ENCODE measurements at regions not wholly inside any gene's neighbourhood (a gene's known extent, or its start where the extent isn't known, plus 50 kb on each side); places are given as distances from the start of the nearest gene placed in this dataset.
"Not testable (repeated sequence)": the region's sequence is repeated elsewhere in the genome, so short reads cannot be mapped to it uniquely, and the experiment has no call there.

DNA sequence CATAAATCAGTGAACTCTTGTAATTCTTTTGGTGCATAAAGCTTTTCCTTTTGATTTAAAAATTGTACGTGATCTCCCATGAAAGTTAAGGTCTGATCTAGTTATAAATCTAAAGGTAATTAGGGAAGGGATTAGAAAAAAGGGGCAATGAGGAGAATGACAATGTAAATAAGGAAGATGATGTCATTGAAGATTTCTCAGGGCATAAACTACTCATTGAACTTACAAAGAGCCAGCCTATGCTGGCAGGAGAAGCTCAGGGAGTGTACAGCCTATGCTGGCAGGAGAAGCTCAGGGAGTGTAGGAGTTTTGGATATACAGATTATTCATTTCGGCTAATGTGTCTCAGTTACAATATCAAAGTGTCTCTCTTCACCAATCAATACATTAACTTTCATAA lies 1533.5 kb upstream of the ADGRL3 start:
- Histone ChIP-seq H3K27ac (ENCODE audit: low read depth, low read length) (no peak overlapping the region), H3K9ac (ENCODE audit: low read depth in 1 of 2, low read length in 2 of 2) (no peak overlapping the region), H3K4me3 (ENCODE audit: low read depth in 1 of 2, low read length in 2 of 2) (no peak overlapping the region), H3K9me3 (ENCODE audit: control insufficient read depth in 1 of 2, low read length in 2 of 2) (peaks cover 0 to 3% of the 10 kb centered on the region in 2 donors), H3K4me1 (ENCODE audit: control insufficient read depth in 1 of 2, insufficient read depth in 2 of 2, low read length in 2 of 2) (no peaks in the 10 kb centered on the region), H3K27me3 (ENCODE audit: control insufficient read depth in 1 of 2, insufficient read depth in 2 of 2, low read length in 2 of 2) (no peaks in the 10 kb centered on the region), H3K36me3 (ENCODE audit: control insufficient read depth in 1 of 2, insufficient read depth in 2 of 2, low read length in 2 of 2) (no peaks in the 10 kb centered on the region)

DNA sequence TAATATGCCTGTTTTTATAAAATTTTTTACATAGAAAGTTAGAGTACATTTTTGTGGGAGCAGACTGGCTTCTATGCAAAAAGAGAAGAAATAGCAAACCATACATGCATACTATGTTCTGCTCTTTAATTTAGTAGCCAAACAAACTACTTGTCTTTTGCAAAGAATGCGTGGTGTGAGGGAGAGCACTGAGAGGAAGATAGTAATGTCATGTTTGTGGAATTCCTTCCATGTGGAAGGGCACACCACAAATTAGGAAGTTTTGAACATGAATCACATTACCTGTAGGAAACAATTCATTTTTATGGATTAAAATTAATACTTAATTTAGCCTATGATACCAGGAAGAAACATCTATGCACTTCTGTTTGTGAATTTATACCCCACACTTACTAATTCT lies 1529.1 kb upstream of the ADGRL3 start:
- H3K27ac ChIP-seq (ENCODE audit: low read depth, low read length): no peak overlapping the region
- H3K4me3 ChIP-seq (ENCODE audit: low read depth in 1 of 2, low read length in 2 of 2): no peak overlapping the region
- H3K4me1 ChIP-seq (ENCODE audit: control insufficient read depth in 1 of 2, insufficient read depth in 2 of 2, low read length in 2 of 2): no peaks in the 10 kb centered on the region
- H3K9me3 ChIP-seq (ENCODE audit: control insufficient read depth in 1 of 2, low read length in 2 of 2): no peaks in the 10 kb centered on the region
- no peak overlapping the region for H3K9ac ChIP-seq (ENCODE audit: low read depth in 1 of 2, low read length in 2 of 2)
- H3K27me3 ChIP-seq (ENCODE audit: control insufficient read depth in 1 of 2, insufficient read depth in 2 of 2, low read length in 2 of 2): no peaks in the 10 kb centered on the region
- H3K36me3 ChIP-seq (ENCODE audit: control insufficient read depth in 1 of 2, insufficient read depth in 2 of 2, low read length in 2 of 2): no peaks in the 10 kb centered on the region

DNA sequence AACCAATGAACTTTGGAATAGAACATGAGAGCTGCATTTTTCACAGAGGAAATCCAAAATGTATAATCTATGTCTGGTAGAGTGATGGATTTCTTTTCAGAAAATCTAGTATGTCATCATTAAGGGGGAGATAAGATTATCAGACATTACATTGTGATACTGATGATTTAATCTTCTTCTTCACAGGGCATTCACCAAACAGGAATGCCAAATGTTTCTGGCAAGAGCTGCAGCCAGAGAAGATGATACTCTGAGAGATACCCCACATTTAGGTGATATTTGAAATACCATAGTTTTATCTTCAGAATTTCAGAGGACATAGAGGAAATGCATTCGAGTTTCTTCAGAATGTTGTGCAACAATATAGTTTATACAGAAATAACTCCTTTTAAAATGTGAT lies 1523.7 kb upstream of the ADGRL3 start:
- Histone ChIP-seq H3K36me3 (ENCODE audit: control insufficient read depth in 1 of 2, insufficient read depth in 2 of 2, low read length in 2 of 2) (no peaks in the 10 kb centered on the region), H3K27me3 (ENCODE audit: control insufficient read depth in 1 of 2, insufficient read depth in 2 of 2, low read length in 2 of 2) (no peaks in the 10 kb centered on the region), H3K4me1 (ENCODE audit: control insufficient read depth in 1 of 2, insufficient read depth in 2 of 2, low read length in 2 of 2) (no peaks in the 10 kb centered on the region), H3K9me3 (ENCODE audit: control insufficient read depth in 1 of 2, low read length in 2 of 2) (no peaks in the 10 kb centered on the region), H3K27ac (ENCODE audit: low read depth, low read length) (no peak overlapping the region), H3K4me3 (ENCODE audit: low read depth in 1 of 2, low read length in 2 of 2) (no peak overlapping the region), H3K9ac (ENCODE audit: low read depth in 1 of 2, low read length in 2 of 2) (no peak overlapping the region)

DNA sequence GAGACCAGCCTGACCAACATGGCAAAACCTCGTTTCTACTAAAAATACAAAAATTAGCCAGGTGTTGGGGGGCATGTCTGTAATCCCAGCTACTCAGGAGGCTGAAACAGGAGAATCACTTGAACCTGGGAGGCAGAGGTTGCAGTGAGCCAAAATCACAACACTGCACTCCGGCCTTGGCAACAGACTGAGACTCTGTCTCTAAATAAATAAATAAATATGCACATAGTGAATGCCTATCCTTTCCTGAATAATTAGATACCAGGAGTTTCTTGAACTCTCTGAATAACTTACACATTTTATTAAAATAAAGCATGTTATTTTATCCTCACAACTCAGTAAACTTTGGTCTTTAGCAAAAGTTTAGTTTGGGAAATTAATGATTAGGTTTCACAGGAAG lies 1523.1 kb upstream of the ADGRL3 start:
- not testable (repeated sequence) for H3K9ac ChIP-seq (ENCODE audit: low read depth in 1 of 2, low read length in 2 of 2); H3K27me3 ChIP-seq (ENCODE audit: control insufficient read depth in 1 of 2, insufficient read depth in 2 of 2, low read length in 2 of 2)

DNA sequence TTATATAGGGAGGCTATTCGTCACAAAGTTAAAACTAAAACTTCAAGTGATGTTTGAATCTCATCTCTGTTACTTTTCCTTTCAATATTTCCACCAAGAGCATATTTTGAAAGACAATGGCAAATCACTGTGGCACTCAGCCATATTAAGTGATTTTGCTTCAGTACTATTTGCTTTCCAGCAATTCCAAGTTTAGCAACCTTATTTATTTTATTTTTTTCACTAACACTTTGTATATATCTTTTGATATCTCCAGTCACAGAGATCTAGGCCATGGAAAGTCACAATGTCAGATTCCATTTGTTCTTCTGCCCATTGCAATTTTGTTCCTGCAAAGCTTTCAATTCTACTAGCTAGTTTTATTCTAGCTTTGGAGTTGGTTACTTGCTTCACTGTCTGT lies 1514.5 kb upstream of the ADGRL3 start:
- Histone ChIP-seq H3K9me3 (ENCODE audit: control insufficient read depth in 1 of 2, low read length in 2 of 2) (peaks cover 0 to 2% of the 10 kb centered on the region in 2 donors), H3K4me3 (ENCODE audit: low read depth in 1 of 2, low read length in 2 of 2) (no peak overlapping the region), H3K9ac (ENCODE audit: low read depth in 1 of 2, low read length in 2 of 2) (no peak overlapping the region)

More for the DNA sequence above, 1523.1 kb upstream of the ADGRL3 start:
- not testable (repeated sequence) for H3K9me3 ChIP-seq (ENCODE audit: control insufficient read depth in 1 of 2, low read length in 2 of 2); H3K4me1 ChIP-seq (ENCODE audit: control insufficient read depth in 1 of 2, insufficient read depth in 2 of 2, low read length in 2 of 2); H3K4me3 ChIP-seq (ENCODE audit: low read depth in 1 of 2, low read length in 2 of 2); H3K36me3 ChIP-seq (ENCODE audit: control insufficient read depth in 1 of 2, insufficient read depth in 2 of 2, low read length in 2 of 2); H3K27ac ChIP-seq (ENCODE audit: low read depth, low read length)

DNA sequence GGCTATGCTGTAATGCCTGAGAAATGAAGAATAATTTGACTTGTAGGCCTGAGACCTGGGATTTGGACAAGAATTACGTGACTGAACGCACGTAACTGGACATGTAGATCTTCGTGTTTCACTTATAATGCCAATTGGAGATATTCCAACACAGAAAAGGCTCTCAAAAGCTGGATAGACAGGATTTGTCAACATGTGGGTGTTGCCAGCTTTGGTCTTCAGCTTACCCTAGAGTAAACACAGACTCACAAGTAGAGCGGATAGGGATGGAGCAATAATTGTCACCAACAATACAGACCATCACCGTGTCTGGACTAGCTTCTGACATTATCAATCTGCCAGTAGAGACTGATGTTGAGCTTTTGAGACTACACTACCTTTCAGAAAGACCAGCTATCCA lies 1511.0 kb upstream of the ADGRL3 start:
- Histone ChIP-seq H3K27ac (ENCODE audit: low read depth, low read length) (no peak overlapping the region), H3K4me1 (ENCODE audit: control insufficient read depth in 1 of 2, insufficient read depth in 2 of 2, low read length in 2 of 2) (no peaks in the 10 kb centered on the region), H3K36me3 (ENCODE audit: control insufficient read depth in 1 of 2, insufficient read depth in 2 of 2, low read length in 2 of 2) (no peaks in the 10 kb centered on the region), H3K27me3 (ENCODE audit: control insufficient read depth in 1 of 2, insufficient read depth in 2 of 2, low read length in 2 of 2) (no peaks in the 10 kb centered on the region), H3K4me3 (ENCODE audit: low read depth in 1 of 2, low read length in 2 of 2) (no peak overlapping the region), H3K9ac (ENCODE audit: low read depth in 1 of 2, low read length in 2 of 2) (no peak overlapping the region), H3K9me3 (ENCODE audit: control insufficient read depth in 1 of 2, low read length in 2 of 2) (peaks cover 0 to 2% of the 10 kb centered on the region in 2 donors)

More for the DNA sequence above, 1514.5 kb upstream of the ADGRL3 start:
- Histone ChIP-seq H3K27me3 (ENCODE audit: control insufficient read depth in 1 of 2, insufficient read depth in 2 of 2, low read length in 2 of 2) (no peaks in the 10 kb centered on the region), H3K27ac (ENCODE audit: low read depth, low read length) (no peak overlapping the region), H3K36me3 (ENCODE audit: control insufficient read depth in 1 of 2, insufficient read depth in 2 of 2, low read length in 2 of 2) (no peaks in the 10 kb centered on the region), H3K4me1 (ENCODE audit: control insufficient read depth in 1 of 2, insufficient read depth in 2 of 2, low read length in 2 of 2) (no peaks in the 10 kb centered on the region)

DNA sequence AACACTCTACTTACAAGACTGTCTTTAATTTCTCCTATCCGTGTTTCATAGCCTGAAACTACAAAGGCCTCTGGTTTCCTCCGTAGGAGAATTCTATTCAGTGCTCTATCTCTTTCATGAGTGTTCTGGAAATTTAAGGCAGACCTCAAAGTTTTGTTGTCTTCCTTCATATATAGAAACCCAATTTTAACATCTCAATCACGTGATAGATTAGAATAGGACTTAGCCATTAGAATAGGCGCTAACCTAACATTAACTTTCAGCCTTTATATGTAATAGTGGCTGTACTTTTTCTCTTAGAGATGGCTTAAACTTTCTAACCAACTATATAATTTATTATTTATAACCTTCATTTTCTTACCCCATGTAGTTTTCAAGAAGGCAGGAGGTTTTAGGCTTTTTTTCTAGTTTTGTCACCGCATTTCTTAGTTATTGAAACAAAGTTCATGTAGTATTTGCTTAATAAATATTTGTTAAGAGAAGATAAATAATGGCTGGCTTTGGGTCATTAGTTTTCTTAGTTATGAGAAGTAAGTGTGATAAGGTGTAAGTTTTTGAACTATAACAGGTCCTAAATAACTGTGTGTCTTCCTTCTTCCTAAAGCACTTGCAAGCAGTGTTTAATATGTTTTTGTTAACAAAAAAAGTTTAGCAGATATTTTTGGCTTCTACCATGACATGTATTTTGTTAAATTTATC lies 1504.6 kb upstream of the ADGRL3 start:
- no peaks in the 10 kb centered on the region for H3K27me3 ChIP-seq (ENCODE audit: control insufficient read depth in 1 of 2, insufficient read depth in 2 of 2, low read length in 2 of 2)
- H3K9ac ChIP-seq (ENCODE audit: low read depth in 1 of 2, low read length in 2 of 2): no peak overlapping the region
- no peaks in the 10 kb centered on the region for H3K36me3 ChIP-seq (ENCODE audit: control insufficient read depth in 1 of 2, insufficient read depth in 2 of 2, low read length in 2 of 2)
- peaks cover 0 to 3% of the 10 kb centered on the region in 2 donors for H3K9me3 ChIP-seq (ENCODE audit: control insufficient read depth in 1 of 2, low read length in 2 of 2)
- no peak overlapping the region for H3K4me3 ChIP-seq (ENCODE audit: low read depth in 1 of 2, low read length in 2 of 2)
- H3K27ac ChIP-seq (ENCODE audit: low read depth, low read length): no peak overlapping the region
- no peaks in the 10 kb centered on the region for H3K4me1 ChIP-seq (ENCODE audit: control insufficient read depth in 1 of 2, insufficient read depth in 2 of 2, low read length in 2 of 2)

DNA sequence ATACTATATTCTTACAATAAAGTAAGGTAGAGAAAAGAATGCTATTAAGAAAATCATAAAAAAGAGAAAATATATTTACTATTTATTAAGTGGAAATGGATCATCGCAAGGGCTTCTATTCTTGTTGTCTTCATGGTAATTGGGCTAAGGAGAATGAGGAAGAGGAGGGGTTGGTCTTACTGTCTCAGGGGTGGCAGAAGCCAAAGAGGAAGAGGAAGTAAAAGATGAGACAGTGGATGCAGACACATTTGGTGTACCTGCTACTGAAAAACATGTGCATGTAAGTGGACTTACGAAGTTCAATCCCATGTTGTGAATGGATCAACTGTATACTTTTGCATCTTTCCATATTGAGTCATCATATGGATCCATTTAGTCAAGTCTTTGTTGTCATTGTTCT lies 1502.1 kb upstream of the ADGRL3 start:
- Histone ChIP-seq H3K27me3 (ENCODE audit: control insufficient read depth in 1 of 2, insufficient read depth in 2 of 2, low read length in 2 of 2) (no peaks in the 10 kb centered on the region), H3K9me3 (ENCODE audit: control insufficient read depth in 1 of 2, low read length in 2 of 2) (peaks cover 0 to 4% of the 10 kb centered on the region in 2 donors), H3K36me3 (ENCODE audit: control insufficient read depth in 1 of 2, insufficient read depth in 2 of 2, low read length in 2 of 2) (no peaks in the 10 kb centered on the region), H3K4me1 (ENCODE audit: control insufficient read depth in 1 of 2, insufficient read depth in 2 of 2, low read length in 2 of 2) (no peaks in the 10 kb centered on the region), H3K9ac (ENCODE audit: low read depth in 1 of 2, low read length in 2 of 2) (no peak overlapping the region), H3K4me3 (ENCODE audit: low read depth in 1 of 2, low read length in 2 of 2) (no peak overlapping the region), H3K27ac (ENCODE audit: low read depth, low read length) (no peak overlapping the region)

DNA sequence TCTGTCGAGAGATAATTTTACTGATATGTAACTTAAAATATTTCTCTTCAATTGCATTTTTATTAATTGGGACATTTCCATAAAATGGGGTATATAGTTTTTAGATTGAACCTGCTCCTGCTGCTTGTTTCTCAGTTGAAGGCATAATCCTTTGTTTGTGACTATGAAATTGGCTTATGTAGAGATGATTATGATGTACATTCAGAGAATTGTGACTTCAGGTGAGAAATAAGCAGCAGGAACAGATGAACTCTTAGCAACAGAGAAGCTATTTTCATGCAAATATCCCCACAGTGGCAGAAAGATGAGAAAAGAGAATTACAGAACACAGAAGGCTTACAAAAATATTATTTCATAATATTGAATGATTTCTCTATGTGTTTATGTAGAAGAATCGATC lies 1499.5 kb upstream of the ADGRL3 start:
- Histone ChIP-seq H3K36me3 (ENCODE audit: control insufficient read depth in 1 of 2, insufficient read depth in 2 of 2, low read length in 2 of 2) (no peaks in the 10 kb centered on the region), H3K4me3 (ENCODE audit: low read depth in 1 of 2, low read length in 2 of 2) (no peak overlapping the region), H3K4me1 (ENCODE audit: control insufficient read depth in 1 of 2, insufficient read depth in 2 of 2, low read length in 2 of 2) (no peaks in the 10 kb centered on the region), H3K27ac (ENCODE audit: low read depth, low read length) (no peak overlapping the region), H3K27me3 (ENCODE audit: control insufficient read depth in 1 of 2, insufficient read depth in 2 of 2, low read length in 2 of 2) (no peaks in the 10 kb centered on the region), H3K9ac (ENCODE audit: low read depth in 1 of 2, low read length in 2 of 2) (no peak overlapping the region), H3K9me3 (ENCODE audit: control insufficient read depth in 1 of 2, low read length in 2 of 2) (peaks cover 0 to 1% of the 10 kb centered on the region in 2 donors)

DNA sequence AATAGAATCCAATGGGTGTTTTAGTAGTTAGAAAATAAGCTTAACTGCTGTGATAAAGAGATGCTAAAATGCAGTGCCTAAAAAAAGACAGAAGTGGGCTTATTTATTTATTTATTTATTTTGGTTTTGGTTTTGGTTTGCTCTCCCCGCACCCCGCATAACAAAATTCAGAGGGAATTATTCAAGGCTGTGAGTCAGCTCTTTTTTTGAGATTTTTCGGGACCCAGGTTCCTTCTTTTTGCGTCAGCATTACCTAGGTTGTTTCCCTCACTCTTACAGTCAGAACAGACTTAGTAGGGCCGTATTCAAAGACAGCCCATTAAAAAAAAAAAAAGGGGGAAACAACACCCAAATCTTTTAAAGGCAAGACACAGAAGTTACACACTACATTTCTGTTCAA lies 1495.5 kb upstream of the ADGRL3 start:
- H3K27ac ChIP-seq (ENCODE audit: low read depth, low read length): no peak overlapping the region
- no peaks in the 10 kb centered on the region for H3K4me1 ChIP-seq (ENCODE audit: control insufficient read depth in 1 of 2, insufficient read depth in 2 of 2, low read length in 2 of 2)
- no peak overlapping the region for H3K4me3 ChIP-seq (ENCODE audit: low read depth in 1 of 2, low read length in 2 of 2)
- H3K9me3 ChIP-seq (ENCODE audit: control insufficient read depth in 1 of 2, low read length in 2 of 2): peaks cover 0 to 1% of the 10 kb centered on the region in 2 donors
- H3K36me3 ChIP-seq (ENCODE audit: control insufficient read depth in 1 of 2, insufficient read depth in 2 of 2, low read length in 2 of 2): no peaks in the 10 kb centered on the region
- no peaks in the 10 kb centered on the region for H3K27me3 ChIP-seq (ENCODE audit: control insufficient read depth in 1 of 2, insufficient read depth in 2 of 2, low read length in 2 of 2)
- no peak overlapping the region for H3K9ac ChIP-seq (ENCODE audit: low read depth in 1 of 2, low read length in 2 of 2)

DNA sequence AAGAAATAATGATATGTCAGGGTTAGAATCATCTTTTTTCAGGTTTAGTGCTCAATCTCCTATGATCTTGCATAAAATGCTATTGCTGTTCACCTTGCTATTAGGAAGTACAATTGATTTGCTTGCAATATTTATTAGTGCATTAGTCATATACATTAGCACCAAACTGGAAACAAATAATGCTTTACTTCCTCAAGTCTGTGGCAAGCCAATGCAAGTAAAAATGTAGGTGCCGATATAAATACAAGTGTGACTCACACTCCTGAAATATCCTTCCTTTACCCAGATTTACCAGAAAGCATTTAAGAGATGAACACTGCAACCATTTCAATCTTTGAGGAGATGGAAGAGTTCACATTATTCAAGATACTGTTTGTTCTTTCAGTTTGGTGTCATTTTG lies 1487.7 kb upstream of the ADGRL3 start:
- no peaks in the 10 kb centered on the region for H3K9me3 ChIP-seq (ENCODE audit: control insufficient read depth in 1 of 2, low read length in 2 of 2)
- no peak overlapping the region for H3K9ac ChIP-seq (ENCODE audit: low read depth in 1 of 2, low read length in 2 of 2)
- H3K36me3 ChIP-seq (ENCODE audit: control insufficient read depth in 1 of 2, insufficient read depth in 2 of 2, low read length in 2 of 2): no peaks in the 10 kb centered on the region
- no peaks in the 10 kb centered on the region for H3K4me1 ChIP-seq (ENCODE audit: control insufficient read depth in 1 of 2, insufficient read depth in 2 of 2, low read length in 2 of 2)
- H3K27ac ChIP-seq (ENCODE audit: low read depth, low read length): no peak overlapping the region
- no peaks in the 10 kb centered on the region for H3K27me3 ChIP-seq (ENCODE audit: control insufficient read depth in 1 of 2, insufficient read depth in 2 of 2, low read length in 2 of 2)
- no peak overlapping the region for H3K4me3 ChIP-seq (ENCODE audit: low read depth in 1 of 2, low read length in 2 of 2)

Data from duodenal mucosa (tissue), 2 donors.